ENCODE measurements at regions not wholly inside any gene's neighbourhood (a gene's known extent, or its start where the extent isn't known, plus 50 kb on each side); places are given as distances from the start of the nearest gene placed in this dataset.

GRCh38 chrX:20513185-20513584, 246.5 kb upstream of the RPS6KA3 start:
- Histone ChIP-seq H3K9me3 (no peaks in the 10 kb centered on the region), H3K27me3 (no peaks in the 10 kb centered on the region), H3K27ac (no peak overlapping the region), H3K4me1 (ENCODE audit: control insufficient read depth in 1 of 2, insufficient read depth in 1 of 2, low read depth in 1 of 2, low read length in 1 of 2) (peaks cover 6 to 11% of the 10 kb centered on the region in 2 experiments), H3K36me3 (no peaks in the 10 kb centered on the region), H3K4me3 (ENCODE audit: low read depth in 1 of 2, low read length in 1 of 2) (no peak overlapping the region)
- no peak for TF ChIP-seq CTCF (IDR thresholded peaks at IDR 0.05)

- Histone ChIP-seq H3K36me3 (no peaks in the 10 kb centered on the region), H3K27ac (no peak overlapping the region), H3K27me3 (no peaks in the 10 kb centered on the region), H3K9me3 (no peaks in the 10 kb centered on the region), H3K4me3 (ENCODE audit: low read depth in 1 of 2, low read length in 1 of 2) (no peak overlapping the region), H3K4me1 (ENCODE audit: control insufficient read depth in 1 of 2, insufficient read depth in 1 of 2, low read depth in 1 of 2, low read length in 1 of 2) (peaks cover 6 to 11% of the 10 kb centered on the region in 2 experiments)
- no peak for TF ChIP-seq CTCF (IDR thresholded peaks at IDR 0.05)
Observed at GRCh38 chrX:20511792-20512191, 245.1 kb upstream of the RPS6KA3 start.

- H3K4me1 ChIP-seq (ENCODE audit: control insufficient read depth in 1 of 2, insufficient read depth in 1 of 2, low read depth in 1 of 2, low read length in 1 of 2), result no peaks in the 10 kb centered on the region
- TF ChIP-seq CTCF (IDR thresholded peaks at IDR 0.05), result no peak
- H3K36me3 ChIP-seq, result no peaks in the 10 kb centered on the region
- no peak overlapping the region for H3K27ac ChIP-seq
- no peak overlapping the region for H3K4me3 ChIP-seq (ENCODE audit: low read depth in 1 of 2, low read length in 1 of 2)
- no peaks in the 10 kb centered on the region for H3K27me3 ChIP-seq
- no peaks in the 10 kb centered on the region for H3K9me3 ChIP-seq
Observed at GRCh38 chrX:20507901-20508620, 241.4 kb upstream of the RPS6KA3 start.

GRCh38 chrX:20506739-20507138, 240.0 kb upstream of the RPS6KA3 start:
- Histone ChIP-seq H3K36me3 (no peaks in the 10 kb centered on the region), H3K27me3 (no peaks in the 10 kb centered on the region), H3K27ac (no peak overlapping the region), H3K9me3 (no peaks in the 10 kb centered on the region), H3K4me3 (ENCODE audit: low read depth in 1 of 2, low read length in 1 of 2) (no peak overlapping the region), H3K4me1 (ENCODE audit: control insufficient read depth in 1 of 2, insufficient read depth in 1 of 2, low read depth in 1 of 2, low read length in 1 of 2) (no peaks in the 10 kb centered on the region)
- TF ChIP-seq CTCF (IDR thresholded peaks at IDR 0.05), result no peak

- H3K27ac ChIP-seq, result no peak overlapping the region
- no peaks in the 10 kb centered on the region for H3K9me3 ChIP-seq
- no peak for TF ChIP-seq CTCF (IDR thresholded peaks at IDR 0.05)
- H3K4me3 ChIP-seq (ENCODE audit: low read depth in 1 of 2, low read length in 1 of 2), result no peak overlapping the region
- no peaks in the 10 kb centered on the region for H3K36me3 ChIP-seq
- H3K4me1 ChIP-seq (ENCODE audit: control insufficient read depth in 1 of 2, insufficient read depth in 1 of 2, low read depth in 1 of 2, low read length in 1 of 2), result no peaks in the 10 kb centered on the region
- H3K27me3 ChIP-seq, result no peaks in the 10 kb centered on the region
Observed at GRCh38 chrX:20500949-20501348, 234.2 kb upstream of the RPS6KA3 start.
